ENCODE measurements at regions not wholly inside any gene's neighbourhood (a gene's known extent, or its start where the extent isn't known, plus 50 kb on each side); places are given as distances from the start of the nearest gene placed in this dataset.

DNA sequence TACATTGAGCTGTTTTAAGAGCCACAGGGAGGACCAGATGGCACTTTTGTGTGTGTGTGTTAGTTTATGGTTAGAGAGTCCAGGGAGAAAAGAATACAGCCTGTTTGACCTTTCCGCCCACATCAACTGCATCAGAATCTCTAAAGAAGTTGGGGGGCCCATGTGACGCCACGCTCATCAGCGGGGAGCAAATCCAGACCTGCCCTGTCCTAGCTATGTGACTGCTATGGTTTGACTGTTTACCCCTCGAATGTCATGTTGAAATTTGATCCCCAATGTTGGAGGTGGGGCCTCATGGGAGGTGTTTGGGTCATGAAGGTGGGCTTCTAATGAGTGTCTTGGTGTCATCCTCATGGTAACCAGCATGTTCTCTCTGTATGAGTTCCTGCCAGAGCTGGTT is 128.0 kb downstream of the ADRA2A start:
- Histone ChIP-seq H3K4me2 (ENCODE audit: low read length) (no peak overlapping the region), H3K4me1 (ENCODE audit: control insufficient read depth, insufficient read depth, low read length) (no peaks in the 10 kb centered on the region), H3K27me3 (ENCODE audit: control insufficient read depth, insufficient read depth, low read length) (no peaks in the 10 kb centered on the region), H3K36me3 (ENCODE audit: insufficient read depth, low read length) (no peaks in the 10 kb centered on the region), H3K9me3 (replicated peaks; ENCODE audit: low read length) (no peaks in the 10 kb centered on the region), H3K9ac (ENCODE audit: low read depth, low read length) (no peak overlapping the region), H3K4me3 (ENCODE audit: low read length) (no peak overlapping the region)

DNA sequence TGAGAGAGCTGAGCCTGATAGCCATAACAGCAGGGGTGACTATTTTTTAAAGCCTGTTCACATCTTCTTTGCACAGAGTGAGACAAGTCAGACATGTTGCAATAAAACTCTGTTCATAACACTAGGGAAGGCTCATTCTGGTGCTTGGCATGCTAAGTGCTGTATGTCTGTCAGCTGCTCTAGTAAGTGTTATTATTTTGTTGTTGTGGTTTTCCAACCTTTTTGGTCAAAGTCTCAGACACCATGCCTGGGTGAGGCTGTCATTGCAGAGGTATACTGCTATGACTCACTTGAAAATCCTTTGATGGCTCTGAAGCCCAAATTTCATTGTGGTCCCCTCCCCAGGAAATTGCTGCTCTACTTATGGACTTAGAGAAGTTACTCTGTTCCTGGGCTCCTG is 129.7 kb downstream of the ADRA2A start:
- Histone ChIP-seq H3K4me3 (ENCODE audit: low read length) (no peak overlapping the region), H3K36me3 (ENCODE audit: insufficient read depth, low read length) (no peaks in the 10 kb centered on the region), H3K27me3 (ENCODE audit: control insufficient read depth, insufficient read depth, low read length) (no peaks in the 10 kb centered on the region), H3K4me1 (ENCODE audit: control insufficient read depth, insufficient read depth, low read length) (peaks cover 4% of the 10 kb centered on the region), H3K9me3 (replicated peaks; ENCODE audit: low read length) (no peaks in the 10 kb centered on the region), H3K9ac (ENCODE audit: low read depth, low read length) (no peak overlapping the region), H3K4me2 (ENCODE audit: low read length) (no peak overlapping the region)

DNA sequence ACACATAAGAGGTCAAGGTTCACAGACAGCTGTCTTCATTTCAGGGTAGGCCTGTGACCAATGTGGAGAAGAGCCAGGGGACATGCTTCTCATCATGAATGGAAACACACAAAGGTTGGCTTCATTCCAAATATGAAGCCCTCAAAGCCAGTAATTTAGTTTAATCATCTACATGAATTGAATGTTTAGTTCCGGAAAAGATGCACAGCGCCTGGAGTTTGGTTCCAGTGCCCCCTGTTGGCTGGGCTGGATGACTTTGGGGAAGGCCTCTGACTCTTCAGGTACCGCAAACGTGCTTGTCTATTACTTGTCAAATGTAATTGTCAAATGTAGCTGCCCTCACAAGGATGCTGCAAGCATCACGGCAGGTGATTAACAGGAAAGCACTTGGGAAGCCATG is 130.7 kb downstream of the ADRA2A start:
- Histone ChIP-seq H3K36me3 (ENCODE audit: insufficient read depth, low read length) (no peaks in the 10 kb centered on the region), H3K9ac (ENCODE audit: low read depth, low read length) (no peak overlapping the region), H3K4me2 (ENCODE audit: low read length) (no peak overlapping the region), H3K9me3 (replicated peaks; ENCODE audit: low read length) (no peaks in the 10 kb centered on the region), H3K27me3 (ENCODE audit: control insufficient read depth, insufficient read depth, low read length) (no peaks in the 10 kb centered on the region), H3K4me3 (ENCODE audit: low read length) (no peak overlapping the region), H3K4me1 (ENCODE audit: control insufficient read depth, insufficient read depth, low read length) (peaks cover 4% of the 10 kb centered on the region)

DNA sequence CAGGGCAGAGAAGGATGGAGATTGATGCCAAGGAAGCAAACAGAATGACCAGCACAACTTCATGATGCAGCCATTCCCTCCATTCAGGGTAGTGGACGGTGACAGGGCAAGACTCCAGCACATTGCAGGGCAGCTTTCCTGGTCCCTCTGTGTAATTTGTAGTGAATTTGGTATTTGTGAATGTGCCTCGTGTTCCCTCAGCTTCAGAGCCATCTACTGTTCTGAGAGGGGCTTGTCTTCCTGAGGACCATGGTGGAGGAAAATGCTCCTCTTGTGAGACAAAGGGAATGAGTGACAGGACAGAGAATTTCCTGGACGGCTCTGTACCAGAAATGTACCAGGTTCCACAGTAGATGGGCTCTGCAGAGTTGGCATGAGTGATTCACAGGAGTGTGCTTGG is 132.1 kb downstream of the ADRA2A start:
- Histone ChIP-seq H3K4me2 (ENCODE audit: low read length) (no peak overlapping the region), H3K9me3 (replicated peaks; ENCODE audit: low read length) (no peaks in the 10 kb centered on the region), H3K36me3 (ENCODE audit: insufficient read depth, low read length) (no peaks in the 10 kb centered on the region), H3K4me1 (ENCODE audit: control insufficient read depth, insufficient read depth, low read length) (peaks cover 4% of the 10 kb centered on the region), H3K27me3 (ENCODE audit: control insufficient read depth, insufficient read depth, low read length) (no peaks in the 10 kb centered on the region), H3K9ac (ENCODE audit: low read depth, low read length) (no peak overlapping the region), H3K4me3 (ENCODE audit: low read length) (no peak overlapping the region)

DNA sequence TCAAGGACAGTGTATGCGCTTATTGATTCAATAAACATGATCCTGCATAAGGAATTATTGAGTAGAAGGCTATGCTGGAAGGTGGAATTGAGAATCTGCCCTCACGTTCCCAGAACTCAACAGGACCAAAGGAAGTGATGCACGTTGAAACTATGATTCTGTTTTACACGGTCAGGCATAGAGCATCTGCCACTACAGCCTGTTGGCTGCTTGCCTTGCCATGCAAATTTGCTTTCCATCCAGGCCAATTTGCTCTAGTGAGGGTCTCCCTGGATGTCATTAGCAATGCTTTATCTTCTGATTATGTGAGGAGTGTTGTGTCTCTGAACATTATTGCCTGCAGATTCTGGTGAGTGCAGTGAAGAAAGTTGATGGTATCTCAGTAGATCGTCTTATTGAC is 132.9 kb downstream of the ADRA2A start:
- Histone ChIP-seq H3K4me1 (ENCODE audit: control insufficient read depth, insufficient read depth, low read length) (peaks cover 4% of the 10 kb centered on the region), H3K4me2 (ENCODE audit: low read length) (no peak overlapping the region), H3K27me3 (ENCODE audit: control insufficient read depth, insufficient read depth, low read length) (no peaks in the 10 kb centered on the region), H3K9ac (ENCODE audit: low read depth, low read length) (no peak overlapping the region), H3K4me3 (ENCODE audit: low read length) (no peak overlapping the region), H3K36me3 (ENCODE audit: insufficient read depth, low read length) (no peaks in the 10 kb centered on the region), H3K9me3 (replicated peaks; ENCODE audit: low read length) (no peaks in the 10 kb centered on the region)

DNA sequence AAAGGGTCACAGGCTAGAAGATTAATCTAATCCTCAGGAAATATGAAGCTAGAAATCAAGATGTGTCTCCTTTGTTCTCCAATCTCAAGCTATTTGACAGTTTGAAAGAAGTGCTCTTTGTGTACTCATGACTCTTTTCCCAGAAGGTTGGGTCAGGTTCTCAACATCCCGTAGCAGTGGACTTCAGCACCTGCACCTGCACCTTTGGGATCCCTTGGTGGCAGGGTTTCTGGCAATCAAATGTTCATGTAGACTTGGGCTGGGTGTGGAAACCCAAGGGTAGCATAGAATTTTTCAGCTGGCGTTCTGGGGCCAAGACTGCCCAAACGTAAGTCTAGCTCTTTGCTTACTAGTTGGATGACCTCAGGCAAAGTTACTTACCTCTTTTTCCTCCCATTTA is 134.4 kb downstream of the ADRA2A start:
- Histone ChIP-seq H3K9me3 (replicated peaks; ENCODE audit: low read length) (no peaks in the 10 kb centered on the region), H3K4me3 (ENCODE audit: low read length) (no peak overlapping the region), H3K9ac (ENCODE audit: low read depth, low read length) (no peak overlapping the region), H3K27me3 (ENCODE audit: control insufficient read depth, insufficient read depth, low read length) (no peaks in the 10 kb centered on the region), H3K4me2 (ENCODE audit: low read length) (peak overlapping the region; percentile 19), H3K4me1 (ENCODE audit: control insufficient read depth, insufficient read depth, low read length) (peaks cover 4% of the 10 kb centered on the region), H3K36me3 (ENCODE audit: insufficient read depth, low read length) (no peaks in the 10 kb centered on the region)

DNA sequence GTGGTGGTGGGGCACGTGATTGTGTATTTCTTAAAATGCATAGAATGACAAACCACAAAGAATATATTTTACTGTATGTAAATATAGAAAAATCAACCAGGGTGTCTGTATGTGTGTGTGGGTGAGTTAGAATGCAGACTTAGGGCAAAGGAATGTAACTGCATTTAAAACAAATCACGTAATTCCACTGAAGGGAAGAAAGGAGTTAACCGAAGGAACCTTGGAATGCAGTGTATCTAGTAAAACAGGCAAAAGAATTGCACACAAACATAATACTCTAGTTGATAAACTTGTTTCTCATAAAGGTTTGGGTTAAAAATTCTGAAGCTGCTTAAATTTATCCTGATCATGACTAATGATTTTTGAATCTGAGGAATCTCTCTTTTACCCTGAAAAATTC is 134.9 kb downstream of the ADRA2A start:
- Histone ChIP-seq H3K9ac (ENCODE audit: low read depth, low read length) (no peak overlapping the region), H3K36me3 (ENCODE audit: insufficient read depth, low read length) (no peaks in the 10 kb centered on the region), H3K9me3 (replicated peaks; ENCODE audit: low read length) (no peaks in the 10 kb centered on the region), H3K4me3 (ENCODE audit: low read length) (no peak overlapping the region), H3K4me2 (ENCODE audit: low read length) (peak overlapping the region; percentile 19), H3K27me3 (ENCODE audit: control insufficient read depth, insufficient read depth, low read length) (no peaks in the 10 kb centered on the region), H3K4me1 (ENCODE audit: control insufficient read depth, insufficient read depth, low read length) (peaks cover 4% of the 10 kb centered on the region)

DNA sequence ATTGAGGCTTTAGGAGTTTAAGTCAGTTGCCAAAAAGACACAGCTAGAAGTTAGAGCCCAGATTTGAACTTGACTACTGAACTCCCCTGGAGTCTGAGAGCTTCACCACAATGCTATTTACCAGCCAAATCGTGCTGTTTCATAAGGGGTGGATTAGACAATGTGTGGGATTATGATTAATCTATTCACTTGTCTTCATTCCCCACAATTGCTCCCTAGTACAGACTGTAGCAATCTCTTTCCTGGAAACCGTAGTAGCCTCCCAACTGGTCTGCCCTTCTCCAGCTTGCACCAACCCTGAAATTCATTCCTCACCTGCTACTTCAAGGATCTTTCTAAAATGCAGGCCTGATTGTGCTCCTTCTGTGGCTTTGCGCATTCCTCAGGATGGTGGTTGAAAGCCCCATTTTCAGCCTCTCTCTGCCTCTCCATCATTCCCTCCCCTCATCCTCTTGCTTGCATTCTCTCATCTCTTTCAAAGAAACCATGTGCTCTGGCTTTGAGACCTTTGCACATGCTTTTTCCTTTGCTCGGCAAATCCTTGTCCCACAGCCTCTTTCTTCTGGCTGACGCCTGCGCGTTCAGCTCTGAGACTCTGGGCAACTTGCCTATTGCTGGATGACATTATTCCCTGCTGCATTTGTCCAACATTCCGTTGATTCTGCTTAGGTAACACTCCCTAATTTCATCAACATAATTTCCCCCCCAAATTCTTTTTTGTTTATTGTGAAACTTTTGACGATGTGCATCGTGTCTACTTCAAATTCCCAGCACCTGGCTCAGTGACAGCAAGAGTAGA is 145.1 kb downstream of the ADRA2A start:
- Histone ChIP-seq H3K36me3 (ENCODE audit: insufficient read depth, low read length) (no peaks in the 10 kb centered on the region), H3K4me1 (ENCODE audit: control insufficient read depth, insufficient read depth, low read length) (no peaks in the 10 kb centered on the region), H3K9me3 (replicated peaks; ENCODE audit: low read length) (no peaks in the 10 kb centered on the region), H3K27me3 (ENCODE audit: control insufficient read depth, insufficient read depth, low read length) (peaks cover 5% of the 10 kb centered on the region), H3K4me2 (ENCODE audit: low read length) (no peak overlapping the region), H3K4me3 (ENCODE audit: low read length) (no peak overlapping the region), H3K9ac (ENCODE audit: low read depth, low read length) (no peak overlapping the region)

DNA sequence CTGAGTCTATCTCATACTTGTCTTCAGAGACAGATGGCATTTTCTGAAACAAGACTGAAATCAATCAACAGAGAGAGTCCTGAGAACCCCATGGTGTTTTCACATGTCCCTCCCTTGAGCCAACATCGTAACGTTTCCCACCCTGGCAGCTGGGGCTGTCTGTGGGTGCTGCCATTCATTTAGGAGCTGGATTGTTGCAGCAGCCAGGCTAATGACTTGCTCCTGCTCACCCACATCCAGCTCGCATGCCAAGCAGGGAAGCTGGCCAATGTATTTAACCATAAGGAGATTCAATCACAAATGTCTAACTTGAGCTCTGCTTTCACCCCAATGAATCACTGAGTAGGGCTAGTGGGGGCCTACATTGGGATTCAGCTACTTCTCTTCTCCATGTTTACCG is 146.1 kb downstream of the ADRA2A start:
- Histone ChIP-seq H3K9ac (ENCODE audit: low read depth, low read length) (no peak overlapping the region), H3K27me3 (ENCODE audit: control insufficient read depth, insufficient read depth, low read length) (peaks cover 5% of the 10 kb centered on the region), H3K4me3 (ENCODE audit: low read length) (no peak overlapping the region), H3K9me3 (replicated peaks; ENCODE audit: low read length) (no peaks in the 10 kb centered on the region), H3K36me3 (ENCODE audit: insufficient read depth, low read length) (no peaks in the 10 kb centered on the region), H3K4me2 (ENCODE audit: low read length) (no peak overlapping the region), H3K4me1 (ENCODE audit: control insufficient read depth, insufficient read depth, low read length) (no peaks in the 10 kb centered on the region)

DNA sequence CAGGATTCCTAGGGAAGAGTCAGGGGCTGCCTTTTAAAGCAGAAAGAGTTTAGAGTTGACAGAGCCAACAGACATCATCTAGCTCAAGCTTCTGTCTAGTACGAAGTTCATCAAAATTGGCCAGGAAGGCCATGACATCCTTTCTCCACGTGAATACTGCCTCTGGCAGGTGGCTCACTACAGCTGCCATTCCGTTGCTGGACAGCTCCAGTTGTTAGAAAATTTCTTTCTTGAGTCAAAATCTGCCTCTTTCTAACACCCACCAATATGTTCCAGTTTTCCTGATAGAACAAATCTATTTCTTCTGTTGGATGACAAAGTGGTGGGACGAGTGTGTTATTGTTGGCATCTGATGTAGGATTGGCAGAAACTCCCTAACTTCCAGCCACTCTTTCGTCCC is 154.9 kb downstream of the ADRA2A start:
- Histone ChIP-seq H3K9ac (ENCODE audit: low read depth, low read length) (no peak overlapping the region), H3K4me1 (ENCODE audit: control insufficient read depth, insufficient read depth, low read length) (no peaks in the 10 kb centered on the region), H3K9me3 (replicated peaks; ENCODE audit: low read length) (no peaks in the 10 kb centered on the region), H3K36me3 (ENCODE audit: insufficient read depth, low read length) (no peaks in the 10 kb centered on the region), H3K27me3 (ENCODE audit: control insufficient read depth, insufficient read depth, low read length) (no peaks in the 10 kb centered on the region), H3K4me2 (ENCODE audit: low read length) (no peak overlapping the region), H3K4me3 (ENCODE audit: low read length) (no peak overlapping the region)

GRCh38 chr10:111233439-111233838 is 156.6 kb downstream of the ADRA2A start:
- Histone ChIP-seq H3K4me1 (ENCODE audit: control insufficient read depth, insufficient read depth, low read length) (no peaks in the 10 kb centered on the region), H3K36me3 (ENCODE audit: insufficient read depth, low read length) (no peaks in the 10 kb centered on the region), H3K9ac (ENCODE audit: low read depth, low read length) (no peak overlapping the region), H3K4me3 (ENCODE audit: low read length) (no peak overlapping the region), H3K9me3 (replicated peaks; ENCODE audit: low read length) (no peaks in the 10 kb centered on the region), H3K27me3 (ENCODE audit: control insufficient read depth, insufficient read depth, low read length) (no peaks in the 10 kb centered on the region), H3K4me2 (ENCODE audit: low read length) (no peak overlapping the region)

DNA sequence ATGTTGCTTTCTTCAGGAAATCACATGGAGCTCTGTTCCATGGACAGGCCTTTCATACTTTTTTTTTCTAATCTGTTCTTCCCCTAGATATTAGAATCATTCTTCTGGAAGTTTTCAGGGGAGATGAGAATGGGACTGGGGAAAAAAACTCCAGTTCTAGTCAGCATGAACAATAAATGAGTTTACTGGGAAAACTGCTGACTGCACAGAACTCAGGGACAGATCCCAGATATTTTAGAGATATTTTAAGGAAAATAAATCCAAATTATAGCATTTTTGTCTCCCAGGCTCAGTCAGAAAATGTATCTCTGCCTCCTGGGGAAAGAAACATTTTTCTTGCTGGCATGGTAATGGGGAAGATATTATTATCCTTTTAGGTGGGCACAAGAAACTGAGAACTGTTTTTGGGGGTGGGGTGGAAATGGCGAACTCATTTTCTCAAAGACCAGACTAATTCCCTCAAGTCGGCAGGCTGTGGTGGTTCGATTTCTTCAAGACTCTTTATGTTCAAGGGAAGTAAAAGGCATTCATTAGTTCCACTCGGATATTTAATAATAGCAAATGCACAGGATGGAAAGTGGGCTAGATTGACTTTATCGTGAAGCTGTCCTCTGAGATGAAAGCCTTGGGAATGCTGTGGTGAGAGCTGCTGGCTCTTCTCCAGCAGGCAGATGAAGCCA is 157.5 kb downstream of the ADRA2A start:
- H3K9ac ChIP-seq (ENCODE audit: low read depth, low read length), result no peak overlapping the region
- no peak overlapping the region for H3K4me3 ChIP-seq (ENCODE audit: low read length)
- no peak overlapping the region for H3K4me2 ChIP-seq (ENCODE audit: low read length)
- H3K36me3 ChIP-seq (ENCODE audit: insufficient read depth, low read length), result no peaks in the 10 kb centered on the region
- no peaks in the 10 kb centered on the region for H3K27me3 ChIP-seq (ENCODE audit: control insufficient read depth, insufficient read depth, low read length)
- no peaks in the 10 kb centered on the region for H3K4me1 ChIP-seq (ENCODE audit: control insufficient read depth, insufficient read depth, low read length)
- H3K9me3 ChIP-seq (replicated peaks; ENCODE audit: low read length), result no peaks in the 10 kb centered on the region

Measured in skeletal muscle satellite cell (primary cell).